Caco-2 (cell line): ENCODE measurements at regions not wholly inside any gene's neighbourhood (a gene's known extent, or its start where the extent isn't known, plus 50 kb on each side); places are given as distances from the start of the nearest gene placed in this dataset.

ENCODE experiments used
- BruUV-seq: library from RNA; stranded (reverse); fragments of 400-500 nt; replicated peaks from 2 replicates; lab custom pipeline; 2021; lab: Mats Ljungman, UMichigan
- CTCF ChIA-PET: fragments of 300-600 bp; sonication (Branson Sonifier 250); formaldehyde crosslinking; loops from one replicate; lab custom pipeline; 2022; ENCODE audit warnings: antibody characterized with exemption; lab: Charles Lee
- POLR2A ChIA-PET: fragments of 300-600 bp; sonication (Branson Sonifier 250); formaldehyde crosslinking; loops from one replicate; lab custom pipeline; 2022; ENCODE audit warnings: antibody characterized with exemption; lab: Charles Lee
- DNase-seq, 2 experiments: peaks; one replicate each; pipeline versions ENCODE4 v3.0.0 to v3.0.0-alpha.2; 2020 to 2022
- H3K27me3 ChIP-seq: replicated peaks from 2 replicates; pipeline ENCODE4 v1.6.0; 2011; ENCODE audit warnings: low read length; ENCODE audit not compliant: control insufficient read depth, insufficient read depth
- H3K36me3 ChIP-seq: 2 replicates; pipeline ENCODE4 v1.5.1; 2011; ENCODE audit warnings: low read length; ENCODE audit not compliant: control insufficient read depth, insufficient read depth
- H3K4me1 ChIP-seq: fragments of 250-450 bp; sonication (Bioruptor Pico); 2 replicates; pipeline ENCODE4 v1.5.1; 2020; ENCODE audit warnings: mild to moderate bottlenecking
- H3K4me3 ChIP-seq: 2 replicates; pipeline ENCODE4 v1.5.1; 2011; ENCODE audit warnings: low read depth, mild to moderate bottlenecking, control low read depth, low read length
- H3K9me3 ChIP-seq: fragments of 250-450 bp; sonication (Bioruptor Pico); 2 replicates; pipeline ENCODE4 v1.5.1; 2020; ENCODE audit warnings: mild to moderate bottlenecking, moderate library complexity
- H3K27ac Mint-ChIP-seq: one replicate; pipeline ENCODE4 v1.8.0; 2022; ENCODE audit warnings: mixed read lengths; ENCODE audit not compliant: unreplicated experiment
- H3K27me3 Mint-ChIP-seq: one replicate; pipeline ENCODE4 v1.8.0; 2022; ENCODE audit warnings: mixed read lengths; ENCODE audit not compliant: insufficient read depth, unreplicated experiment
- H3K36me3 Mint-ChIP-seq: one replicate; pipeline ENCODE4 v1.8.0; 2022; ENCODE audit warnings: mild to moderate bottlenecking, mixed read lengths; ENCODE audit not compliant: insufficient read depth, unreplicated experiment
- H3K4me1 Mint-ChIP-seq: one replicate; pipeline ENCODE4 v1.8.0; 2022; ENCODE audit warnings: low read depth, mixed read lengths; ENCODE audit not compliant: unreplicated experiment
- H3K4me3 Mint-ChIP-seq: one replicate; pipeline ENCODE4 v1.8.0; 2022; ENCODE audit warnings: mild to moderate bottlenecking, moderate library complexity, mixed read lengths; ENCODE audit not compliant: unreplicated experiment
- H3K9me3 Mint-ChIP-seq: one replicate; pipeline ENCODE4 v1.8.0; 2022; ENCODE audit warnings: mixed read lengths; ENCODE audit not compliant: unreplicated experiment
- intact Hi-C: fragments of 100-400 bp; cut with micrococcal nuclease; formaldehyde crosslinking; loops from one replicate; pipeline ENCODE4 v1.10.0; 2022; ENCODE audit not compliant: unreplicated experiment
- TF ChIP-seq, protein P1 (sequence below), 2 experiments: fragments of 200-600 bp in 1 of 2; IDR thresholded peaks; 1 replicate in 1 of 2; 2 replicates in 1 of 2; pipeline versions ENCODE4 v1.5.1 to v1.8.0; 2011 to 2022; ENCODE audit warnings: antibody characterized with exemption in 1 of 2, control low read depth in 1 of 2, inconsistent platforms in 1 of 2, low read depth in 1 of 2, low read length in 1 of 2, mild to moderate bottlenecking in 1 of 2, moderate library complexity in 1 of 2; ENCODE audit not compliant: insufficient read depth in 1 of 2, severe bottlenecking in 1 of 2, unreplicated experiment in 1 of 2

DNA sequence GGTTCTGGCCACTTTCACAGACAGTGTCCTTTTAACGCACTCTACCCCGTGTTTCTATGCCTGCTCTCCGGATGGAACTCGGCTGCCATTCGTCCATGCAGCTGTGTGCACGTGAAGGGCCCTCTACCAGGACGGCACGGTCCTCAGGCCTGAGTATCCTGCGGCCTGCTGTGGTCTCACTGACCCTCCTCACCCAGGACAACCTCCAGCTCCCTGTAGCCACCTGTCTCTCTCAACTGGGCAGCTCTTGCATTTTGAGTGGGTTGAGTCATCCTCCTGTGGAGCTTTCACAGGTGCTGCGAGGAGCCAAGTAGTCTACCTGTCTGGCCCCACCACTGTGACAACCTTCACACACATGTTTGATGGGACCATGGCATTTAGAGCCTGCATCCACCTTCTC lies 321.7 kb upstream of the TSHZ3 start:
- H3K4me1 Mint-ChIP-seq = no peaks in the 10 kb centered on the region
- H3K4me1 ChIP-seq = no peaks in the 10 kb centered on the region
- DNase-seq = no peak
- ChIA-PET CTCF (no interaction called here), POLR2A (no interaction called here)
- H3K27me3 Mint-ChIP-seq = peaks cover 13% of the 10 kb centered on the region
- H3K9me3 ChIP-seq = no peaks in the 10 kb centered on the region
- H3K27me3 ChIP-seq = no peaks in the 10 kb centered on the region
- H3K4me3 ChIP-seq = no peak overlapping the region
- intact Hi-C loops = no loop called here
- no peak overlapping the region for H3K4me3 Mint-ChIP-seq
- TF ChIP-seq, protein P1, sequence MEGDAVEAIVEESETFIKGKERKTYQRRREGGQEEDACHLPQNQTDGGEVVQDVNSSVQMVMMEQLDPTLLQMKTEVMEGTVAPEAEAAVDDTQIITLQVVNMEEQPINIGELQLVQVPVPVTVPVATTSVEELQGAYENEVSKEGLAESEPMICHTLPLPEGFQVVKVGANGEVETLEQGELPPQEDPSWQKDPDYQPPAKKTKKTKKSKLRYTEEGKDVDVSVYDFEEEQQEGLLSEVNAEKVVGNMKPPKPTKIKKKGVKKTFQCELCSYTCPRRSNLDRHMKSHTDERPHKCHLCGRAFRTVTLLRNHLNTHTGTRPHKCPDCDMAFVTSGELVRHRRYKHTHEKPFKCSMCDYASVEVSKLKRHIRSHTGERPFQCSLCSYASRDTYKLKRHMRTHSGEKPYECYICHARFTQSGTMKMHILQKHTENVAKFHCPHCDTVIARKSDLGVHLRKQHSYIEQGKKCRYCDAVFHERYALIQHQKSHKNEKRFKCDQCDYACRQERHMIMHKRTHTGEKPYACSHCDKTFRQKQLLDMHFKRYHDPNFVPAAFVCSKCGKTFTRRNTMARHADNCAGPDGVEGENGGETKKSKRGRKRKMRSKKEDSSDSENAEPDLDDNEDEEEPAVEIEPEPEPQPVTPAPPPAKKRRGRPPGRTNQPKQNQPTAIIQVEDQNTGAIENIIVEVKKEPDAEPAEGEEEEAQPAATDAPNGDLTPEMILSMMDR (IDR thresholded peaks at IDR 0.05; ENCODE audit: insufficient read depth in 1 of 2, low read depth in 1 of 2, low read length in 1 of 2, severe bottlenecking in 1 of 2, unreplicated experiment in 1 of 2) = no peak
- no peaks in the 10 kb centered on the region for H3K36me3 Mint-ChIP-seq
- H3K27ac Mint-ChIP-seq = no peak overlapping the region
- BruUV-seq = no TSS peak
- H3K36me3 ChIP-seq = no peaks in the 10 kb centered on the region
- no peaks in the 10 kb centered on the region for H3K9me3 Mint-ChIP-seq

DNA sequence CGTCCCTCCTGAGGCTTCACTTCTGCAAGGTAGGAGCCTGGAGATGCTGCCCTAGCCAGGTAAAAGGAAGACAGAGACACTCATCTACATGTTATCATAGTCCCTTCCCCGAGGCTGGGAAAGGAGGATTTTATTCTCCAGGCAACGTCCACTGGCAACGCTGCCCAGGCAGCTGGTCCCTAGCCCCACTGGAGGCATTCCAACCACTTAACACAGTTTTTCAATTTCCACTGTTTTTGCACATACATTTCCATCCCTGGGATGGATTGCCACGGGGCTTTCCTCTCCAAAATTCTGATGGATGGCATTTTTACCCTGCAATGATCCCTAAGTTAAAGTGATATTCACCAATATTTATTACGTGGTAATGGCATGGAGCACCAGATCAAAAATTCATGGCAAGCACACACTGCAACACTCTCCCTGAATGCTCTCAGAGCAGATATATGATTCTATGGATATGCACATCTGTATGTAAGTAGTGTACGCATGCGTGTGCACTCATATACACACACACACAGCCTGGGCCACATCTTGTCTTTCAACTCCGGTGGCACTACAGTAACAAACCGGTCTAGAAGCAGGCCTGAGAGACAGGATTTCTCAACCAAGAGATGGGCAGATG lies 322.3 kb upstream of the TSHZ3 start:
- H3K4me1 ChIP-seq = no peaks in the 10 kb centered on the region
- no peaks in the 10 kb centered on the region for H3K9me3 ChIP-seq
- no peaks in the 10 kb centered on the region for H3K36me3 ChIP-seq
- H3K27me3 ChIP-seq = no peaks in the 10 kb centered on the region; the same call in 1 of the 2 replicates
- H3K9me3 Mint-ChIP-seq = no peaks in the 10 kb centered on the region
- H3K27ac Mint-ChIP-seq = no peak overlapping the region
- TF ChIP-seq, protein P1 (IDR thresholded peaks at IDR 0.05; ENCODE audit: insufficient read depth in 1 of 2, low read depth in 1 of 2, low read length in 1 of 2, severe bottlenecking in 1 of 2, unreplicated experiment in 1 of 2) = no peak
- no peaks in the 10 kb centered on the region for H3K4me1 Mint-ChIP-seq
- intact Hi-C loops = no loop called here
- BruUV-seq = no TSS peak
- no peaks in the 10 kb centered on the region for H3K36me3 Mint-ChIP-seq
- H3K4me3 Mint-ChIP-seq = no peak overlapping the region
- H3K27me3 Mint-ChIP-seq = peaks cover 13% of the 10 kb centered on the region
- DNase-seq = no peak
- H3K4me3 ChIP-seq = no peak overlapping the region
- ChIA-PET POLR2A (no interaction called here), CTCF (no interaction called here)

DNA sequence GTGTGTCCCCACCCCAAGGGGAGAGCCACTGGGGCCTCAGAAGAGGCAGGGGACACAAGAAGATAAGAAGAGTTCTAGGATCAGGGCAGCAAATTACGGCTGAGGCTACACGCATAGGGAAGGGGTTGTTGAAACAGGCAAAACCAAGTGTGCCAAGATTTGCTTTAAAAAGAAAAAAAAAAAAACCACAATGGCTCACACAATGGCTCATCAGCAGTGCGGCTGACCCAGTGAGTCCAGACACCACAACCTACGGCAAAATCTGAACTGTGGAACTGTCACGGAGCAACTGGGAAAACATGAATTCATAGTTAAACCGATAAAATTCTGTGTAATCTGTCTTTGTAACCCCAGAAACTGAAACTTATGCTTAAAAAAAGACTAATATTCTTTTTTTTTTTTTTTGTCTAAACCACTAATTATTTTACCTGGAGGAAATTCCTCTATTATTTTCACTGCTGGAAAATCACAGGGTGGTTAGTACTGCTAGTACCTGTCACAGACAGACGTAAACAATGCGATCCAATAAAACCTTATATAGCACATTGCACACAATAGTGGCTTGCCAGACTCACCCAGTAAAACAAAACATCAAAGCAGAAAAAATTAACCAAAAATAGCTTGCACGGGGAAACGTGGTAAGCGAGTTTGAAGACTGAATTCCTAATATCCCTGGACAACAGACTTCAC lies 325.4 kb upstream of the TSHZ3 start:
- intact Hi-C loops = no loop called here
- H3K4me3 Mint-ChIP-seq = no peak overlapping the region
- Histone ChIP-seq H3K4me1 (no peaks in the 10 kb centered on the region), H3K9me3 (no peaks in the 10 kb centered on the region), H3K36me3 (no peaks in the 10 kb centered on the region), H3K4me3 (no peak overlapping the region), H3K27me3 (no peaks in the 10 kb centered on the region; the same call in 1 of the 2 replicates)
- H3K27ac Mint-ChIP-seq = no peak overlapping the region
- ChIA-PET POLR2A (no interaction called here), CTCF (interaction anchor here (0.6 kb wide), 1 partner anchor 52 kb away, joined by 6 read pairs; no protein-coding TSS in a partner anchor)
- peaks cover 21% of the 10 kb centered on the region for H3K27me3 Mint-ChIP-seq
- H3K4me1 Mint-ChIP-seq = no peaks in the 10 kb centered on the region
- H3K9me3 Mint-ChIP-seq = no peaks in the 10 kb centered on the region
- TF ChIP-seq, protein P1 (IDR thresholded peaks at IDR 0.05; ENCODE audit: insufficient read depth in 1 of 2, low read depth in 1 of 2, low read length in 1 of 2, severe bottlenecking in 1 of 2, unreplicated experiment in 1 of 2) = no peak
- BruUV-seq = no TSS peak
- H3K36me3 Mint-ChIP-seq = no peaks in the 10 kb centered on the region
- DNase-seq = no peak
